ENCODE measurements at regions not wholly inside any gene's neighbourhood (a gene's known extent, or its start where the extent isn't known, plus 50 kb on each side); places are given as distances from the start of the nearest gene placed in this dataset.
A peak's percentile ranks its signal among the peaks of the same experiment; 100 is the strongest.
"Not testable (repeated sequence)": the region's sequence is repeated elsewhere in the genome, so short reads cannot be mapped to it uniquely, and the experiment has no call there.

DNA sequence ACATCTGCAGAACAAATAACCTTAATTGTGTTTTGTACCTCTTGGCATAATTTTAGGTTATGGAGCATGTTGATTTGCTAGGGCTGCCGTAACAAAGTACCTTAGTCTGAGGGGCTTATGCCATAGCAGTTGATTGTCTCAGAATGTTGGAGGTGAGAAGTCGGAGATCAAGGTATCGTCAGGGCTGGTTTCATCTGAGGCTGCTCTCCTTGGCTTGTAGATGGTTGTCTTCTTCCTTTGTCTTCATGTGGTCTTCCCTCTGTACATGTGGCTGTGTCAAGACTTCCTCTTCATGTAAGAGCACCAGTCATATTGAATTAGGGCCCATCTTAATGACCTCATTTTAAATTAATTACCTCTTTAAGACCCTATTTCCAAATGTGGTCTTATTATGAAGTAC, 64.4 kb upstream of the PTHLH start:
- Histone ChIP-seq H3K27me3 (ENCODE audit: control insufficient read depth, insufficient read depth) (no peaks in the 10 kb centered on the region), H3K4me1 (ENCODE audit: control insufficient read depth, insufficient read depth, low read length) (no peaks in the 10 kb centered on the region), H3K27ac (ENCODE audit: low read length) (no peak overlapping the region), H3K9me3 (ENCODE audit: control insufficient read depth, low read length) (no peaks in the 10 kb centered on the region), H3K4me3 (ENCODE audit: low read length) (no peak overlapping the region)
- ATAC-seq (no peak), DNase-seq (no peak)
- intact Hi-C loops (cut with DNase I), result no loop called here
- WGBS, result 92% methylated on average over 3 of the region's 3 CpGs

GRCh38 chr12:28040246-28040645, 67.7 kb upstream of the PTHLH start:
- Histone ChIP-seq H3K4me1 (ENCODE audit: control insufficient read depth, insufficient read depth, low read length) (no peaks in the 10 kb centered on the region), H3K9me3 (ENCODE audit: control insufficient read depth, low read length) (no peaks in the 10 kb centered on the region), H3K27me3 (ENCODE audit: control insufficient read depth, insufficient read depth) (no peaks in the 10 kb centered on the region), H3K4me3 (ENCODE audit: low read length) (no peak overlapping the region), H3K27ac (ENCODE audit: low read length) (no peak overlapping the region)
- WGBS, result 87% methylated on average over 2 of the region's 2 CpGs
- intact Hi-C loops (cut with DNase I), result no loop called here
- no peak for ATAC-seq
- DNase-seq, result no peak

DNA sequence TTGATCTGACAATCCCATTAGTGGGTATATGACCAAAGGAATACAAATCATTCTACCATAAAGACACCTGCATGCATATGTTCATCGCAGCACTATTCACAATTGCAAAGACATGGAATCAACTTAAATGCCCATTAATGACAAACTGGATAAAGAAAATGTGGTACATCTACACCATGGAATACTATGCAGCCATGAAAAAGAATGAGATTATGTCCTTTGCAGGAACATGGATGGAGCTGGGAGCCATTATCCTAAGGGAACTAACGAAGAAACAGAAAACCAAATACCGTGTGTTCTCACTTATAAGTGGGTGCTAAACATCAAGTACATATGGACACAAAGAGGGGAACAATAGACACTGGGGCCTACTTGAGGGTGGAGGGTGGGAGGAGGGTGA, 74.1 kb upstream of the PTHLH start:
- H3K9me3 ChIP-seq (ENCODE audit: control insufficient read depth, low read length); DNase-seq; H3K27ac ChIP-seq (ENCODE audit: low read length); ATAC-seq; H3K27me3 ChIP-seq (ENCODE audit: control insufficient read depth, insufficient read depth); H3K4me1 ChIP-seq (ENCODE audit: control insufficient read depth, insufficient read depth, low read length); intact Hi-C loops (cut with DNase I); H3K4me3 ChIP-seq (ENCODE audit: low read length): not testable (repeated sequence)
- WGBS, result 84% methylated on average over 3 of the region's 3 CpGs

GRCh38 chr12:28050606-28051005, 78.1 kb upstream of the PTHLH start:
- no peaks in the 10 kb centered on the region for H3K4me1 ChIP-seq (ENCODE audit: control insufficient read depth, insufficient read depth, low read length)
- ATAC-seq (no peak), DNase-seq (no peak)
- H3K9me3 ChIP-seq (ENCODE audit: control insufficient read depth, low read length), result no peaks in the 10 kb centered on the region
- H3K27ac ChIP-seq (ENCODE audit: low read length), result no peak overlapping the region
- H3K27me3 ChIP-seq (ENCODE audit: control insufficient read depth, insufficient read depth), result no peaks in the 10 kb centered on the region
- no peak overlapping the region for H3K4me3 ChIP-seq (ENCODE audit: low read length)
- intact Hi-C loops (cut with DNase I), result no loop called here
- WGBS, result 89% methylated on average over 2 of the region's 2 CpGs

DNA sequence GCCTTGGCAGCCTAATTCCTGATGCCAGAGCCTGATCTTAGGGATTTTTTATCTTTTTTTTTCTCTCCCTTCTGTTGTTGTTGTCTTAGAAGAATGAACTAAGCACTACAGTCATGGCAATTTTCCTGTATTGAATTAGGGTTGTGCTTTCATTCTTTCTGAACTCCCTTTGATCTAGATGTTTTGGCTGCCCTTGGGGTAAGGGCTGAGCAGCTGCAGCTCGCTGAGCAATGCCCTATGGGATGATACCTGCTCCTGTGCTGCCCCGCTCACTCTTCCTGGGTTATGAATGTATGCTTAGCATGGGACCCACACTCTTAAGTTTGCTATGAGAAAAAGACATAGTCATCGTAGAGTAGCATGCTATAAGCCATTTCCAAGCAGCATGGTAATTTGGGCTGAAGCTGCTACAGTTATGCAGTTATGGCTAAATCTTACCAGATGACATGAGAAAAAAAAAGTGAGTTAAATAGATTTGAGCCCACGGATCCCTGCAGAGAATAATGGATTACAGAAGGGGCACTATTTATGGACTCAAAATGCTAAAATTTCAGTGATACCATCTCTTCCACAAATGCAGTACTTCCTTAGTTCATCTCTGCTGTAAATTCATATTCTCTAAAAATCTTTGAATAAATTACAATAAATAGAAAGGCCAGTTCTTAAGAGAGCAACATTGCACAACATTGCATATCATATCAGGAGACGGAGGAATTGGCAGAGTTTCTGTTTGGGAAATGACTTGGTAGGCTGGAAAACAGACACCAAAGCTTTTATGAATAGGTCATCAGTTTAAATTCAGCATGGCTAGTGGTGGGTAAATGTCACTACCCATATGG, 79.2 kb upstream of the PTHLH start:
- DNase-seq (no peak), ATAC-seq (peak; percentile 81 to 86)
- intact Hi-C loops (cut with DNase I), result no loop called here
- Histone ChIP-seq H3K4me3 (ENCODE audit: low read length) (no peak overlapping the region), H3K27me3 (ENCODE audit: control insufficient read depth, insufficient read depth) (no peaks in the 10 kb centered on the region), H3K9me3 (ENCODE audit: control insufficient read depth, low read length) (no peaks in the 10 kb centered on the region), H3K27ac (ENCODE audit: low read length) (no peak overlapping the region), H3K4me1 (ENCODE audit: control insufficient read depth, insufficient read depth, low read length) (no peaks in the 10 kb centered on the region)
- 59% methylated on average over 5 of the region's 5 CpGs for WGBS

GRCh38 chr12:28053564-28053963, 81.0 kb upstream of the PTHLH start:
- Histone ChIP-seq H3K4me3 (ENCODE audit: low read length) (no peak overlapping the region), H3K9me3 (ENCODE audit: control insufficient read depth, low read length) (no peaks in the 10 kb centered on the region), H3K4me1 (ENCODE audit: control insufficient read depth, insufficient read depth, low read length) (no peaks in the 10 kb centered on the region), H3K27me3 (ENCODE audit: control insufficient read depth, insufficient read depth) (no peaks in the 10 kb centered on the region), H3K27ac (ENCODE audit: low read length) (no peak overlapping the region)
- intact Hi-C loops (cut with DNase I), result no loop called here
- DNase-seq (no peak), ATAC-seq (no peak)
- 89% methylated on average over 5 of the region's 5 CpGs for WGBS

- DNase-seq (no peak), ATAC-seq (no peak)
- H3K9me3 ChIP-seq (ENCODE audit: control insufficient read depth, low read length), result no peaks in the 10 kb centered on the region
- intact Hi-C loops (cut with DNase I), result no loop called here
- no peaks in the 10 kb centered on the region for H3K27me3 ChIP-seq (ENCODE audit: control insufficient read depth, insufficient read depth)
- no peak overlapping the region for H3K4me3 ChIP-seq (ENCODE audit: low read length)
- H3K27ac ChIP-seq (ENCODE audit: low read length), result no peak overlapping the region
- WGBS, result 92% methylated on average over 1 of the region's 1 CpG
- no peaks in the 10 kb centered on the region for H3K4me1 ChIP-seq (ENCODE audit: control insufficient read depth, insufficient read depth, low read length)
These were observed 82.0 kb upstream of the PTHLH start for GRCh38 chr12:28054583-28054982.

DNA sequence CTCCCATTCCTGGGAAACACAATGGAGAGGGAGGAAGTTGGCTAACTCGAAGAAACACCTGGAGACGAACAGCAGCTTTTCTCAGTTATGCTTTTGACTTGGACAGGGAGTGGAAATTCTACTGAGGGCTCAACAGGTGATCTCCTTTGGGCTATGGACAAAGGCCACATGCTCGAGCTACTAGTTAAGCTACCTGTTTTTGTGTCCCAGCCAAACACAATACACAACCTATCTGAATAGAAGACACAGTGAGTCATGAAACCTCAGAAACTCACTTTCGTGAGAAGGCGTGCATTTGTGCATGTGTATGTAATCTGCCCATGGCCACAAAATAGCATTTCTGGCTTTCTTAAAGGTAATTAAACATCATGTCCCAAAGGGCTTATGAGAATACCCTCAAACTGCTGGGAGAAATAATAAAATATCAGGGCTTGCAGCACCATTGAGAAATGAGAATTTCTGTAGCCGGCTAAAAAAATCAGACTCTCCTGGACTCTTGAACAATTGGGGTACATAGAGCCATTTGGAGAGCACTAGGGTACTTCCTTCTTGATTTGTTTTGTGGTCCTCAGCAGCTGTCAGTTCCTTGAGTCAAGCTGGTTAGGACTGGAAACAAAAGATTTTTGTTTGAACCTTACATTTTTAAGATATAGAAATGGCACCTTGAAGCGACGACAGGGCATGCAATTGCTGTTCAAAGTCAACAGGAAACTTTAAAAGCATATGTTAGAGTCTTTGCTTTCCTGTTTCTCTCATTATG, 85.5 kb upstream of the PTHLH start:
- H3K4me1 ChIP-seq (ENCODE audit: control insufficient read depth, insufficient read depth, low read length), result no peaks in the 10 kb centered on the region
- H3K9me3 ChIP-seq (ENCODE audit: control insufficient read depth, low read length), result no peaks in the 10 kb centered on the region
- 81% methylated on average over 8 of the region's 8 CpGs for WGBS
- DNase-seq, result no peak
- no peak overlapping the region for H3K27ac ChIP-seq (ENCODE audit: low read length)
- H3K27me3 ChIP-seq (ENCODE audit: control insufficient read depth, insufficient read depth), result no peaks in the 10 kb centered on the region
- intact Hi-C loops (cut with DNase I), result no loop called here
- ATAC-seq, result no peak
- H3K4me3 ChIP-seq (ENCODE audit: low read length), result no peak overlapping the region

- WGBS, result 68% methylated on average over 1 of the region's 1 CpG
- Histone ChIP-seq H3K4me1 (ENCODE audit: control insufficient read depth, insufficient read depth, low read length) (no peaks in the 10 kb centered on the region), H3K27ac (ENCODE audit: low read length) (no peak overlapping the region), H3K27me3 (ENCODE audit: control insufficient read depth, insufficient read depth) (no peaks in the 10 kb centered on the region), H3K9me3 (ENCODE audit: control insufficient read depth, low read length) (no peaks in the 10 kb centered on the region), H3K4me3 (ENCODE audit: low read length) (no peak overlapping the region)
- DNase-seq (no peak), ATAC-seq (no peak)
- intact Hi-C loops (cut with DNase I), result no loop called here
These were observed 86.7 kb upstream of the PTHLH start for GRCh38 chr12:28059220-28059619.

GRCh38 chr12:28059668-28060067, 87.1 kb upstream of the PTHLH start:
- Histone ChIP-seq H3K4me3 (ENCODE audit: low read length) (no peak overlapping the region), H3K27ac (ENCODE audit: low read length) (no peak overlapping the region), H3K4me1 (ENCODE audit: control insufficient read depth, insufficient read depth, low read length) (no peaks in the 10 kb centered on the region), H3K27me3 (ENCODE audit: control insufficient read depth, insufficient read depth) (no peaks in the 10 kb centered on the region), H3K9me3 (ENCODE audit: control insufficient read depth, low read length) (no peaks in the 10 kb centered on the region)
- ATAC-seq, result peak; percentile 31 to 78
- intact Hi-C loops (cut with DNase I), result no loop called here
- DNase-seq, result no peak
- 68% methylated on average over 2 of the region's 2 CpGs for WGBS

DNA sequence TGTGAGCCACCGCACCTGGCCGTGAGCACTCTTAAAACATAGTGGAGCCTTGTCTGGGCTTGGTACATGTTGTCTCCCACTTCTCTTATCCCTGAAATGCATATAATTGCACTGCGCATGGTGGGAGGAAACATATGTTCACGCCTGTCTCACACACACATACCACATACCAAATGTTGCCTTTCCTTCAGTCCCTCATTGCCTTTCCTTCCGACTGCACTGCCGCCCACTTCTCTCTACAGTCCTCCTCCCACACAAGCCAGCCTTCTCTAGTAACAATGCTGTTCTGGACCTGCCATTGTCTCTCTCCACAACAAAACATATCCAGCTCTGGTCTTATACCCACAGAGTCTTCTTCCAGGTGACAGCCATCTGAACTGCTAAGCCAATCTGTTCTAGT, 88.3 kb upstream of the PTHLH start:
- Histone ChIP-seq H3K27ac (ENCODE audit: low read length) (no peak overlapping the region), H3K9me3 (ENCODE audit: control insufficient read depth, low read length) (no peaks in the 10 kb centered on the region), H3K4me3 (ENCODE audit: low read length) (no peak overlapping the region), H3K4me1 (ENCODE audit: control insufficient read depth, insufficient read depth, low read length) (no peaks in the 10 kb centered on the region), H3K27me3 (ENCODE audit: control insufficient read depth, insufficient read depth) (no peaks in the 10 kb centered on the region)
- intact Hi-C loops (cut with DNase I), result no loop called here
- 92% methylated on average over 6 of the region's 6 CpGs for WGBS
- no peak for DNase-seq
- ATAC-seq, result no peak
